GM12872 (cell line): ENCODE measurements at regions not wholly inside any gene's neighbourhood (a gene's known extent, or its start where the extent isn't known, plus 50 kb on each side); places are given as distances from the start of the nearest gene placed in this dataset.

Experiments
- CTCF ChIP-seq: IDR thresholded peaks from 3 replicates; pipeline ENCODE4 v1.5.1; 2011; ENCODE audit warnings: low read depth, mild to moderate bottlenecking, low read length, moderate library complexity; ENCODE audit not compliant: insufficient read depth

GRCh38 chr1:60149251-60149650, 75.7 kb upstream of the C1orf87 start:
- TF ChIP-seq CTCF = no peak

- no peak for TF ChIP-seq CTCF
These were observed 73.3 kb upstream of the C1orf87 start for GRCh38 chr1:60146884-60147283.

- no peak for TF ChIP-seq CTCF
These were observed 72.2 kb upstream of the C1orf87 start for GRCh38 chr1:60145771-60146170.

- TF ChIP-seq CTCF = no peak
These were observed 68.2 kb upstream of the C1orf87 start for GRCh38 chr1:60141743-60142142.

- no peak for TF ChIP-seq CTCF
These were observed 67.7 kb upstream of the C1orf87 start for GRCh38 chr1:60141276-60141675.

GRCh38 chr1:60137406-60137805, 63.8 kb upstream of the C1orf87 start:
- TF ChIP-seq CTCF = no peak

- TF ChIP-seq CTCF = no peak
These were observed 62.8 kb upstream of the C1orf87 start for GRCh38 chr1:60136395-60136794.

- no peak for TF ChIP-seq CTCF
These were observed 61.1 kb upstream of the C1orf87 start for GRCh38 chr1:60134716-60135115.
